SH-SY5Y (cell line): ENCODE measurements at regions not wholly inside any gene's neighbourhood (a gene's known extent, or its start where the extent isn't known, plus 50 kb on each side); places are given as distances from the start of the nearest gene placed in this dataset.

Experiments used
- GATA2 ChIP-seq: IDR thresholded peaks from 2 replicates; pipeline ENCODE4 v1.6.1; 2011; ENCODE audit warnings: mild to moderate bottlenecking, low read depth, low read length
- GATA3 ChIP-seq: IDR thresholded peaks from 2 replicates; pipeline ENCODE4 v1.6.1; 2011; ENCODE audit warnings: low read depth, mild to moderate bottlenecking, low read length, moderate library complexity

- no peak for TF ChIP-seq GATA2
- TF ChIP-seq GATA3 = no peak
These were observed 808.8 kb upstream of the EEF2KMT start for GRCh38 chr16:5906351-5906750.
